AG04449 (cell line): ENCODE measurements at regions not wholly inside any gene's neighbourhood (a gene's known extent, or its start where the extent isn't known, plus 50 kb on each side); places are given as distances from the start of the nearest gene placed in this dataset.

ENCODE experiments used
- CTCF ChIA-PET: fragments of 350-600 bp; formaldehyde crosslinking; extraction: SDS; loops from one replicate; lab custom pipeline; 2021; ENCODE audit warnings: antibody characterized with exemption; lab: Yijun Ruan, JAX
- POLR2A ChIA-PET: fragments of 400-600, 350-600 bp; formaldehyde crosslinking; extraction: SDS; loops from one replicate; lab custom pipeline; 2020; ENCODE audit warnings: antibody characterized with exemption, inconsistent platforms; lab: Yijun Ruan, JAX
- DNase-seq: peaks from one replicate; pipeline ENCODE4 v3.0.0-alpha.2; 2010; ENCODE audit warnings: low read depth, low spot score
- H3K4me3 ChIP-seq: 2 replicates; pipeline ENCODE4 v1.5.1; 2011; ENCODE audit warnings: low read depth, mild to moderate bottlenecking, control low read depth, low read length
- TF ChIP-seq, protein P1 (sequence below): IDR thresholded peaks from one replicate; pipeline ENCODE4 v1.5.1; 2011; ENCODE audit warnings: mild to moderate bottlenecking, moderate library complexity, low read length, control low read depth, inconsistent platforms; ENCODE audit not compliant: insufficient read depth; ENCODE audit errors: missing control alignments

DNA sequence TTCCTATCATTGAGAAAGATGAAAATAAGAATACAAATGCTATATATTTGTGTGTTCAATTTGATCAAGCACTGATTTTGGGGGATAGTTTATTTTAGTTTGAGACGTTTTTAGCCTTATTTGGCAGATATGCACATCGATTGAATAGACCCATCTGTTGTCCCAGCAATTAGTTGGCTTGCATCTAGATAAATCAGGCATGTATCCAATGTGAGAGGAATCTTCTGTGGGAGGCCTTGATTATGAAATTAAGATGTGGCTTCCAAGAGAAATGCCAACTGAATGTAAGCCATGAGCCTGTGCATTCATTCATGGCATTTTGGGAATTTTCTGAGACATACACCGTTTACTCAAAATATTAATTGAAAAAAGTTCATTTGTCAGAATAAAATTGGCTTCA is 623.1 kb downstream of the TECRL start:
- ChIA-PET CTCF (no interaction called here), POLR2A (no interaction called here)
- TF ChIP-seq, protein P1, sequence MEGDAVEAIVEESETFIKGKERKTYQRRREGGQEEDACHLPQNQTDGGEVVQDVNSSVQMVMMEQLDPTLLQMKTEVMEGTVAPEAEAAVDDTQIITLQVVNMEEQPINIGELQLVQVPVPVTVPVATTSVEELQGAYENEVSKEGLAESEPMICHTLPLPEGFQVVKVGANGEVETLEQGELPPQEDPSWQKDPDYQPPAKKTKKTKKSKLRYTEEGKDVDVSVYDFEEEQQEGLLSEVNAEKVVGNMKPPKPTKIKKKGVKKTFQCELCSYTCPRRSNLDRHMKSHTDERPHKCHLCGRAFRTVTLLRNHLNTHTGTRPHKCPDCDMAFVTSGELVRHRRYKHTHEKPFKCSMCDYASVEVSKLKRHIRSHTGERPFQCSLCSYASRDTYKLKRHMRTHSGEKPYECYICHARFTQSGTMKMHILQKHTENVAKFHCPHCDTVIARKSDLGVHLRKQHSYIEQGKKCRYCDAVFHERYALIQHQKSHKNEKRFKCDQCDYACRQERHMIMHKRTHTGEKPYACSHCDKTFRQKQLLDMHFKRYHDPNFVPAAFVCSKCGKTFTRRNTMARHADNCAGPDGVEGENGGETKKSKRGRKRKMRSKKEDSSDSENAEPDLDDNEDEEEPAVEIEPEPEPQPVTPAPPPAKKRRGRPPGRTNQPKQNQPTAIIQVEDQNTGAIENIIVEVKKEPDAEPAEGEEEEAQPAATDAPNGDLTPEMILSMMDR = no peak
- H3K4me3 ChIP-seq = no peak overlapping the region
- DNase-seq = no peak

DNA sequence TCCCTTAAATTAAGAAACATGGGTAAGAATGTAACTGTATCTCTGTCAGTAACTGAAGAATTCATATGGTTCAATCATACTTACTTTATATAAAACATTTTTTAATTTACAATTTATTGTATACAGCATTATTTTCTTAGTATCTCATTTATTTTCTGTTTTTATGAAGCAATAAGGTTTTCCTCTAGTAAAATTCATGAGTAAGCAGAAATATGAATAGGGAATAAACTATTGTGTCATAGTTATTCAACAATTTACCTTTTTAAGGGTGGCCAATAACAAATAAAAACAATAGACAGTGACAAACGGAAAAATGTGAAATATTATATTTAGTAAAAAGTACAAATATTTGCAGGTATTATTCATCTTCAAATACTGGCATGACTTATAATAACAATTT is 624.4 kb downstream of the TECRL start:
- TF ChIP-seq, protein P1 = no peak
- CTCF ChIA-PET = no interaction called here
- DNase-seq = no peak
- POLR2A ChIA-PET = no interaction called here
- no peak overlapping the region for H3K4me3 ChIP-seq

DNA sequence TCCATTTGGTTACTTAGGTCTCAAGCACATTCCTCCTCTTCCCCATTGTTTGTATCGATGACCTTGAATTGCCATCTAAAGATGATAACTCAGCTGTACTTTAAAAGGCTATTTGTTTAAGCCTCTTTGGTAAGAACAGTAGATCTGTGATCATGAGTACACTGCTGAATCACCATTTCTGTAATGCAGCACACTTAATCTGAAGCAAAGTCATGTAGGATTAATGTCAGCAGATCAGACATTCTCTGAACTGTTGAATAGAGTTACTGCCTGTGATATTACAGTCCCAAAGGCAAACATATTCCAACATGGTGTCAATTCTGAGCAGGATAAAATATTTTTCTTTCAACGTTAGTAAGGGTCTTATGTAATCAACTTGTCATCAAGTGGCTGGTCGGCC is 631.6 kb downstream of the TECRL start:
- TF ChIP-seq, protein P1 = no peak
- no peak overlapping the region for H3K4me3 ChIP-seq
- ChIA-PET CTCF (no interaction called here), POLR2A (no interaction called here)
- no peak for DNase-seq

DNA sequence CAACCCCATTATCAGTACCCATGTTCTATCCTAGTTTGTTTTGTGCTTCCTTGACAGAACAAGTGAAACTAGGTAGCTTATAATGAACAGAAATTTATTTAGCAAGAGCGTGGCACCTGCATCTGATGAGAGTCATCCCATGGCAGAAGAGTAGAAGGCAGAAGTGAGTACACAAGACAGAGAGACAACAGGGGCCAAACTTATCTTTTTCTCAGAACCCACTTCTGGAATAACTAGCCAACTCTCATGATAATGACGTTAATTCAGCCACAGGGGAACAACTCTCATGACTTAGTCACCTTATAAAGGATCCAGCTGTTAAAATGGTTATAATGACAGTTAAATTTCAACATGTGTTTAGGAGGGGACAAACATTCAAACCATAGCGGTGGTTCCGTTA is 644.9 kb downstream of the TECRL start:
- no peak for DNase-seq
- ChIA-PET POLR2A (no interaction called here), CTCF (no interaction called here)
- H3K4me3 ChIP-seq = no peak overlapping the region
- TF ChIP-seq, protein P1 = no peak

DNA sequence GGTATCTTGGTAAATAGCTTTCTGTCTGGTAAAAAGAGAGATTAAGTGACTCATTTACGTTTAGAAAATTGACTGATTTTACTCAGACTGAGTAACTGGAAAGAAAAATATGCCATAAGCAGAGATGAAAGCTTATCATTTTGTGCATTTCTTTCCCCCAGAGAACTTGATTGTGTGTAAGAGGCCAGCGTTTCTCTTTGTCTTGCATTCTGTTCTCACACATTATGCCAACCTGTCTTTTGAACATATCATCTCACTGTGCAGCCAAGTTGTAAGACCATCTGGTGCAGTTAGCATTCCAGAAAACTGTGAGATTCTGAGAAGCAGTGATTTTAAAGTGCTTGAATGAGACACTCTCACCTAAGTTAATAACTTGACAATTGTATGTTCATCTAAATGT is 651.3 kb downstream of the TECRL start:
- no peak overlapping the region for H3K4me3 ChIP-seq
- TF ChIP-seq, protein P1 = no peak
- POLR2A ChIA-PET = no interaction called here
- CTCF ChIA-PET = no interaction called here
- DNase-seq = no peak

DNA sequence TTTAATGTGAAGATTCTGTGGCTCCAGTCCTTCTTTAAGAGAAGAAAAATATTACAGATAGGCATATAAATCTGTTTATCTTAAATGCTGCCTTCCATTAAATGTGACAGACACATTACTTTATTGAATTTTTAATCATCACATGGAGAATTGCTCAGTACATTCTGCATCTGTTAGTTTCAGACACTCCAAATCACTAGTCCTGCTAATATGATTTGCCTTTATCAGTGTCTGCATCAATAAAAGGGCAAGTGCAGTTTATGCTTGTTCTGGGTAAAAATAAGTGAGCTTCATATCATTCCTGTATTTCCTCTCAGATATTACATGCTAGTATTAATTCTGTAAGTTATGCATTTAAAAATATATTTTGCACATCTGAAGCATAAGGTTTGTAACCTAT is 666.4 kb downstream of the TECRL start:
- DNase-seq = no peak
- H3K4me3 ChIP-seq = no peak overlapping the region
- ChIA-PET CTCF (no interaction called here), POLR2A (no interaction called here)
- TF ChIP-seq, protein P1 = no peak
